ENCODE measurements at regions not wholly inside any gene's neighbourhood (a gene's known extent, or its start where the extent isn't known, plus 50 kb on each side); places are given as distances from the start of the nearest gene placed in this dataset.

GRCh38 chr17:59490216-59490615 lies 75.2 kb upstream of the DHX40 start:
- DNase-seq: no peak
- H3K27me3 Mint-ChIP-seq (ENCODE audit: low read depth, poor library complexity): peaks cover 16% of the 10 kb centered on the region
- no peak overlapping the region for H3K27ac Mint-ChIP-seq
- TF ChIP-seq CTCF (IDR thresholded peaks at IDR 0.05): no peak
- H3K4me3 Mint-ChIP-seq: no peak overlapping the region
- H3K9me3 Mint-ChIP-seq: peaks cover 7% of the 10 kb centered on the region
- H3K4me1 Mint-ChIP-seq: peaks cover 6% of the 10 kb centered on the region
- no peaks in the 10 kb centered on the region for H3K36me3 Mint-ChIP-seq (ENCODE audit: low read depth)

- peaks cover 6% of the 10 kb centered on the region for H3K4me1 Mint-ChIP-seq
- peaks cover 9% of the 10 kb centered on the region for H3K9me3 Mint-ChIP-seq
- no peaks in the 10 kb centered on the region for H3K36me3 Mint-ChIP-seq (ENCODE audit: low read depth)
- DNase-seq: no peak
- H3K27me3 Mint-ChIP-seq (ENCODE audit: low read depth, poor library complexity): peaks cover 22% of the 10 kb centered on the region
- H3K27ac Mint-ChIP-seq: no peak overlapping the region
- TF ChIP-seq CTCF (IDR thresholded peaks at IDR 0.05): no peak
- no peak overlapping the region for H3K4me3 Mint-ChIP-seq
Observed at GRCh38 chr17:59491353-59492090, 73.9 kb upstream of the DHX40 start.

- Mint-ChIP-seq H3K36me3 (ENCODE audit: low read depth) (no peaks in the 10 kb centered on the region), H3K27ac (no peak overlapping the region), H3K27me3 (ENCODE audit: low read depth, poor library complexity) (peaks cover 22% of the 10 kb centered on the region), H3K9me3 (peaks cover 9% of the 10 kb centered on the region), H3K4me3 (no peak overlapping the region), H3K4me1 (peaks cover 6% of the 10 kb centered on the region)
- DNase-seq: no peak
- TF ChIP-seq CTCF (IDR thresholded peaks at IDR 0.05): no peak
Observed at GRCh38 chr17:59492091-59492451, 73.3 kb upstream of the DHX40 start.

GRCh38 chr17:59493867-59494266 lies 71.5 kb upstream of the DHX40 start:
- Mint-ChIP-seq H3K4me3 (no peak overlapping the region), H3K27ac (no peak overlapping the region), H3K4me1 (peaks cover 6% of the 10 kb centered on the region), H3K36me3 (ENCODE audit: low read depth) (peaks cover under 1% of the 10 kb centered on the region), H3K27me3 (ENCODE audit: low read depth, poor library complexity) (peaks cover 17% of the 10 kb centered on the region), H3K9me3 (peaks cover 9% of the 10 kb centered on the region)
- TF ChIP-seq CTCF (IDR thresholded peaks at IDR 0.05): no peak
- peak; percentile 5 for DNase-seq

- DNase-seq: no peak
- H3K9me3 Mint-ChIP-seq: peaks cover 15% of the 10 kb centered on the region
- peak overlapping the region; percentile 15 for H3K27ac Mint-ChIP-seq
- peaks cover 6% of the 10 kb centered on the region for H3K4me1 Mint-ChIP-seq
- peaks cover 17% of the 10 kb centered on the region for H3K27me3 Mint-ChIP-seq (ENCODE audit: low read depth, poor library complexity)
- peaks cover 3% of the 10 kb centered on the region for H3K36me3 Mint-ChIP-seq (ENCODE audit: low read depth)
- H3K4me3 Mint-ChIP-seq: no peak overlapping the region
- no peak for TF ChIP-seq CTCF (IDR thresholded peaks at IDR 0.05)
Observed at GRCh38 chr17:59494757-59495368, 70.5 kb upstream of the DHX40 start.

- TF ChIP-seq CTCF (IDR thresholded peaks at IDR 0.05): no peak
- no peak for DNase-seq
- peaks cover 6% of the 10 kb centered on the region for H3K4me1 Mint-ChIP-seq
- no peak overlapping the region for H3K27ac Mint-ChIP-seq
- H3K27me3 Mint-ChIP-seq (ENCODE audit: low read depth, poor library complexity): peaks cover 14% of the 10 kb centered on the region
- peaks cover 15% of the 10 kb centered on the region for H3K9me3 Mint-ChIP-seq
- no peak overlapping the region for H3K4me3 Mint-ChIP-seq
- H3K36me3 Mint-ChIP-seq (ENCODE audit: low read depth): peaks cover 3% of the 10 kb centered on the region
Observed at GRCh38 chr17:59496178-59496577, 69.2 kb upstream of the DHX40 start.
